Motor neuron (in vitro differentiated cells): ENCODE measurements at regions not wholly inside any gene's neighbourhood (a gene's known extent, or its start where the extent isn't known, plus 50 kb on each side); places are given as distances from the start of the nearest gene placed in this dataset.

Experiments
- ATAC-seq, 8 experiments: fragments of 200-7000 bp; cut with Tn5 transposase; replicated peaks in 6 of 8; 2 replicates each; pipeline ENCODE4 v1.8.0; 2021; ENCODE audit warnings: mild to moderate bottlenecking in 8 of 8, moderate library complexity in 8 of 8
- H3K27ac ChIP-seq, 2 donors: fragments of 250-450 bp; sonication (Bioruptor Pico); 2 replicates each; pipeline ENCODE4 v1.9.0; 2021; ENCODE audit warnings: antibody characterized with exemption in 2 of 2, mild to moderate bottlenecking in 2 of 2, moderate library complexity in 1 of 2
- H3K4me1 ChIP-seq, 2 donors: fragments of 250-450 bp; sonication (Bioruptor Pico); replicated peaks in 1 of 2; 2 replicates each; pipeline ENCODE4 v1.6.1; 2021; ENCODE audit warnings: antibody characterized with exemption in 2 of 2, mild to moderate bottlenecking in 2 of 2, moderate library complexity in 1 of 2
- H3K4me3 ChIP-seq, 5 donors: fragments of 250-450 bp; sonication (Bioruptor Pico); 2 replicates each; pipeline ENCODE4 v1.9.0; 2021; ENCODE audit warnings: antibody characterized with exemption in 5 of 5, mild to moderate bottlenecking in 5 of 5, moderate library complexity in 4 of 5
- WGBS, 10 experiments: fragments of 450-650 bp; shearing (Covaris generic); methylation state at CpG; one replicate each; pipeline ENCODE4 v1.0.0; 2022; 5-methylcytosine and 5-hydroxymethylcytosine counted together
- in situ Hi-C, 9 experiments: fragments of 400-800 bp; cut with MboI; loops; one replicate each; pipeline ENCODE4 v1.15.0; 2021; ENCODE audit warnings: low sequenced_read_pairs in 9 of 9, low pct_unique_long_range_greater_than_20kb in 2 of 9; ENCODE audit not compliant: unreplicated experiment in 9 of 9

DNA sequence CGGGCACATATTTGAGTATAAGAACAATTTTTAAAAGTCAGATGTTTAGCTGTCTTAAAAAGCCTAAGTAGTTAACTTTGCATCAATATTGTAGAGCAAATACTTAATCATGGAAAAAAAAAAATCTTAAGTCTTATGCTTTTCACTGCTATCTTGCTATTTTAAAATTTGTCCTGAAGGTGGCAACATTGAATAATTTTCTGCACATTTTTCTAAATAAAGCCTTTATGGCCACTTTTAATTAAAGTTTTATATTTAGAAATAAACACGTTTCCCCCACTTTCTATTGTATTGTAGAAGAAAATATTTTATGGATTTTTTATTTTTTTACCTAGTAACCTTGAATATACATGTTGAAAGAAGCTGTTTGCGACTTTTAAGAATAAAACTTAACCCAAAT, 198.8 kb downstream of the AMY1C start:
- WGBS, 10 experiments, result 0 to 80% (median 53%) methylated on average over 2 to 3 of the region's 3 CpGs

GRCh38 chr1:103949779-103950178, 200.1 kb downstream of the AMY1C start:
- Histone ChIP-seq H3K27ac (no peak overlapping the region), H3K4me1 (no peaks in the 10 kb centered on the region), H3K4me3 (no peak overlapping the region)
- in situ Hi-C loops, result loop anchor here in 1 of 9 experiments (25.0 kb wide), 1 partner anchor 188 kb away; no protein-coding TSS in a partner anchor
- peak in 1 of 8 experiments; percentile 94 for ATAC-seq

More for the DNA sequence above, 198.8 kb downstream of the AMY1C start:
- no peak for ATAC-seq
- Histone ChIP-seq H3K4me1 (no peaks in the 10 kb centered on the region), H3K4me3 (no peak overlapping the region), H3K27ac (no peak overlapping the region)
- in situ Hi-C loops, result loop anchor here in 1 of 9 experiments (25.0 kb wide), 1 partner anchor 189 kb away; no protein-coding TSS in a partner anchor

- Histone ChIP-seq H3K4me1 (no peaks in the 10 kb centered on the region), H3K27ac (no peak overlapping the region), H3K4me3 (no peak overlapping the region)
- 5 to 92% (median 64%) methylated on average over 1 to 4 of the region's 4 CpGs for WGBS, 10 experiments
- ATAC-seq, result no peak
- in situ Hi-C loops, result no loop called here
Observed at GRCh38 chr1:103953386-103953785, 203.7 kb downstream of the AMY1C start.

- H3K4me1 ChIP-seq, result no peaks in the 10 kb centered on the region
- no peak for ATAC-seq
- no peak overlapping the region for H3K4me3 ChIP-seq
- no peak overlapping the region for H3K27ac ChIP-seq
- in situ Hi-C loops, result no loop called here
- WGBS, 10 experiments, result 25 to 100% (median 97%) methylated on average over 1 of the region's 1 CpG; no CpG with 5 or more reads in 2 of the 10 experiments
Observed at GRCh38 chr1:103958699-103959098, 209.0 kb downstream of the AMY1C start.

GRCh38 chr1:103959565-103959964, 209.9 kb downstream of the AMY1C start:
- ATAC-seq, result no peak

GRCh38 chr1:103960045-103960444, 210.3 kb downstream of the AMY1C start:
- WGBS, 10 experiments, result 39 to 100% (median 80%) methylated on average over 1 to 3 of the region's 3 CpGs; no CpG with 5 or more reads in 4 of the 10 experiments
- ATAC-seq, result no peak
- H3K4me3 ChIP-seq, result no peak overlapping the region
- no peaks in the 10 kb centered on the region for H3K4me1 ChIP-seq
- no peak overlapping the region for H3K27ac ChIP-seq
- in situ Hi-C loops, result no loop called here

More at GRCh38 chr1:103959565-103959964, 209.9 kb downstream of the AMY1C start:
- in situ Hi-C loops, result no loop called here
- Histone ChIP-seq H3K27ac (no peak overlapping the region), H3K4me1 (no peaks in the 10 kb centered on the region), H3K4me3 (no peak overlapping the region)
- 0 to 100% (median 70%) methylated on average over 1 to 4 of the region's 4 CpGs; no CpG with 5 or more reads in 3 of the 10 experiments for WGBS, 10 experiments

GRCh38 chr1:103960710-103961109, 211.0 kb downstream of the AMY1C start:
- no peak overlapping the region for H3K27ac ChIP-seq
- no peaks in the 10 kb centered on the region for H3K4me1 ChIP-seq
- H3K4me3 ChIP-seq, result no peak overlapping the region
- 20 to 100% (median 95%) methylated on average over 2 to 6 of the region's 6 CpGs; no CpG with 5 or more reads in 5 of the 10 experiments for WGBS, 10 experiments
- in situ Hi-C loops, result no loop called here
- no peak for ATAC-seq

GRCh38 chr1:103986792-103987191, 237.1 kb downstream of the AMY1C start:
- Histone ChIP-seq H3K4me1 (no peaks in the 10 kb centered on the region), H3K4me3 (no peak overlapping the region), H3K27ac (no peak overlapping the region)
- 0 to 100% (median 85%) methylated on average over 1 to 3 of the region's 3 CpGs for WGBS, 10 experiments
- no peak for ATAC-seq
- in situ Hi-C loops, result no loop called here

GRCh38 chr1:103997631-103998030, 247.9 kb downstream of the AMY1C start:
- Histone ChIP-seq H3K27ac (no peak overlapping the region), H3K4me3 (no peak overlapping the region), H3K4me1 (no peaks in the 10 kb centered on the region)
- no peak for ATAC-seq
- in situ Hi-C loops, result no loop called here
- 0 to 70% (median 39%) methylated on average over 2 to 3 of the region's 3 CpGs; no CpG with 5 or more reads in 1 of the 10 experiments for WGBS, 10 experiments

GRCh38 chr1:104018922-104019674, 269.4 kb downstream of the AMY1C start:
- ATAC-seq, result no peak
- Histone ChIP-seq H3K4me3 (no peak overlapping the region), H3K27ac (no peak overlapping the region), H3K4me1 (no peaks in the 10 kb centered on the region)
- 17 to 88% (median 86%) methylated on average over 1 of the region's 1 CpG; no CpG with 5 or more reads in 5 of the 10 experiments for WGBS, 10 experiments
- in situ Hi-C loops, result no loop called here

GRCh38 chr1:104019675-104020049, 270.0 kb downstream of the AMY1C start:
- ATAC-seq, result no peak
- 0 to 100% (median 55%) methylated on average over 1 of the region's 1 CpG; no CpG with 5 or more reads in 2 of the 10 experiments for WGBS, 10 experiments
- no peaks in the 10 kb centered on the region for H3K4me1 ChIP-seq
- in situ Hi-C loops, result no loop called here
- H3K27ac ChIP-seq, result no peak overlapping the region
- no peak overlapping the region for H3K4me3 ChIP-seq

GRCh38 chr1:104028416-104029035, 278.8 kb downstream of the AMY1C start:
- WGBS, 10 experiments, result 3 to 100% (median 74%) methylated on average over 1 to 3 of the region's 3 CpGs
- Histone ChIP-seq H3K4me3 (no peak overlapping the region), H3K4me1 (no peaks in the 10 kb centered on the region), H3K27ac (no peak overlapping the region)
- in situ Hi-C loops, result no loop called here
- no peak for ATAC-seq

- no peak overlapping the region for H3K27ac ChIP-seq
- H3K4me3 ChIP-seq, result no peak overlapping the region
- no peak for ATAC-seq
- in situ Hi-C loops, result no loop called here
- 0 to 100% (median 100%) methylated on average over 1 of the region's 1 CpG; no CpG with 5 or more reads in 1 of the 10 experiments for whole genome bisulfite sequencing, 10 experiments
- H3K4me1 ChIP-seq, result no peaks in the 10 kb centered on the region
Observed at GRCh38 chr1:104029456-104029970, 279.8 kb downstream of the AMY1C start.
